IMR-90 (cell line): ENCODE measurements at regions not wholly inside any gene's neighbourhood (a gene's known extent, or its start where the extent isn't known, plus 50 kb on each side); places are given as distances from the start of the nearest gene placed in this dataset.

Experiments
- ATAC-seq: fragments of 200-7000 bp; cut with Tn5 transposase; 2 replicates; pipeline ENCODE4 v1.9.1; 2020; ENCODE audit warnings: low read depth, mild to moderate bottlenecking, moderate library complexity
- BruUV-seq: library from RNA; stranded (reverse); fragments of 400-500 nt; replicated peaks from 2 replicates; lab custom pipeline; 2021; lab: Mats Ljungman, UMichigan
- CTCF ChIA-PET: fragments of 300-600 bp; formaldehyde crosslinking; extraction: SDS; loops from one replicate; lab custom pipeline; 2021; ENCODE audit warnings: antibody characterized with exemption; lab: Yijun Ruan, JAX
- POLR2A ChIA-PET: fragments of 300-600 bp; sonication (Branson Sonifier 250); formaldehyde crosslinking; loops from one replicate; lab custom pipeline; 2022; ENCODE audit warnings: antibody characterized with exemption; ENCODE audit not compliant: unreplicated experiment; lab: Charles Lee
- DNase-seq: peaks from one replicate; pipeline ENCODE4 v3.0.0; 2013
- H2AFZ ChIP-seq: replicated peaks from 2 replicates; pipeline ENCODE3; 2013; ENCODE audit warnings: low read length, mild to moderate bottlenecking; ENCODE audit not compliant: poor library complexity
- H2AK5ac ChIP-seq: 2 replicates; pipeline ENCODE4 v1.6.1; 2013; ENCODE audit warnings: low read depth, low read length, inconsistent platforms
- H2AK9ac ChIP-seq: replicated peaks from 2 replicates; pipeline ENCODE3; 2013; ENCODE audit warnings: mild to moderate bottlenecking, low read depth, low read length, moderate library complexity; ENCODE audit not compliant: poor library complexity
- H2BK120ac ChIP-seq: 2 replicates; pipeline ENCODE4 v1.6.1; 2013; ENCODE audit warnings: low read depth, low read length, inconsistent platforms
- H2BK15ac ChIP-seq: 3 replicates; pipeline ENCODE4 v1.6.1; 2013; ENCODE audit warnings: low read depth, low read length, inconsistent platforms
- H2BK20ac ChIP-seq: 2 replicates; pipeline ENCODE4 v1.6.1; 2013; ENCODE audit warnings: low read depth, mild to moderate bottlenecking, inconsistent platforms, low read length, moderate library complexity
- H2BK5ac ChIP-seq: 2 replicates; pipeline ENCODE4 v1.6.1; 2013; ENCODE audit warnings: mild to moderate bottlenecking, low read depth, low read length, inconsistent platforms; ENCODE audit not compliant: poor library complexity, severe bottlenecking
- H3K14ac ChIP-seq: replicated peaks from 2 replicates; pipeline ENCODE4 v1.6.1; 2013; ENCODE audit warnings: low read depth, low read length, inconsistent platforms
- H3K18ac ChIP-seq: 2 replicates; pipeline ENCODE4 v1.6.1; 2013; ENCODE audit warnings: low read depth, low read length, control low read depth
- H3K23ac ChIP-seq: 2 replicates; pipeline ENCODE4 v1.6.1; 2013; ENCODE audit warnings: low read depth, low read length, inconsistent platforms
- H3K27ac ChIP-seq: 2 replicates; pipeline ENCODE4 v1.5.1; 2013; ENCODE audit warnings: mild to moderate bottlenecking, control low read depth, low read length; ENCODE audit not compliant: insufficient read depth
- H3K27me3 ChIP-seq: 2 replicates; pipeline ENCODE4 v1.6.1; 2013; ENCODE audit warnings: low read length; ENCODE audit not compliant: control insufficient read depth, insufficient read depth
- H3K36me3 ChIP-seq: 2 replicates; pipeline ENCODE4 v1.6.1; 2013; ENCODE audit warnings: low read length, mixed read lengths; ENCODE audit not compliant: control insufficient read depth, insufficient read depth
- H3K4ac ChIP-seq: 2 replicates; pipeline ENCODE4 v1.6.1; 2013; ENCODE audit warnings: low read depth, low read length, inconsistent platforms
- H3K4me1 ChIP-seq: 2 replicates; pipeline ENCODE4 v1.6.1; 2013; ENCODE audit warnings: low read length, mixed read lengths; ENCODE audit not compliant: control insufficient read depth, insufficient read depth
- H3K4me2 ChIP-seq: 2 replicates; pipeline ENCODE4 v1.6.1; 2013; ENCODE audit warnings: low read depth, mild to moderate bottlenecking, control low read depth, low read length, moderate library complexity
- H3K4me3 ChIP-seq: 2 replicates; pipeline ENCODE4 v1.5.1; 2013; ENCODE audit warnings: low read depth, mild to moderate bottlenecking, control low read depth, low read length, moderate library complexity; ENCODE audit not compliant: insufficient read depth
- H3K56ac ChIP-seq: 2 replicates; pipeline ENCODE4 v1.6.1; 2013; ENCODE audit warnings: low read length, inconsistent platforms; ENCODE audit not compliant: insufficient read depth; ENCODE audit errors: extremely low read depth
- H3K79me1 ChIP-seq, 2 experiments: 2 replicates each; pipeline ENCODE4 v1.6.1; 2013; ENCODE audit warnings: low read length in 2 of 2, inconsistent platforms in 1 of 2, low read depth in 1 of 2
- H3K9ac ChIP-seq: 2 replicates; pipeline ENCODE4 v1.6.1; 2013; ENCODE audit warnings: low read depth, low read length, control low read depth
- H3K9me1 ChIP-seq: 2 replicates; pipeline ENCODE4 v1.6.1; 2013; ENCODE audit warnings: low read length, inconsistent platforms; ENCODE audit not compliant: insufficient read depth
- H3K9me3 ChIP-seq: 2 replicates; pipeline ENCODE4 v1.6.1; 2013; ENCODE audit warnings: low read length; ENCODE audit not compliant: control insufficient read depth, insufficient read depth
- H4K20me1 ChIP-seq: 2 replicates; pipeline ENCODE4 v1.6.1; 2013; ENCODE audit warnings: low read length, inconsistent platforms; ENCODE audit not compliant: insufficient read depth
- H4K5ac ChIP-seq: 2 replicates; pipeline ENCODE4 v1.6.1; 2013; ENCODE audit warnings: mild to moderate bottlenecking, low read depth, low read length, control low read depth
- H4K8ac ChIP-seq, 2 experiments: 2 replicates each; pipeline ENCODE4 v1.6.1; 2013; ENCODE audit warnings: low read depth in 2 of 2, low read length in 2 of 2, control low read depth in 1 of 2, inconsistent platforms in 1 of 2
- H4K91ac ChIP-seq: 2 replicates; pipeline ENCODE4 v1.6.1; 2013; ENCODE audit warnings: low read depth, low read length, inconsistent platforms; ENCODE audit not compliant: insufficient read depth
- MAFK ChIP-seq: IDR thresholded peaks from 2 replicates; pipeline ENCODE4 v1.6.1; 2012; ENCODE audit warnings: low read depth, low read length, improper control_type of control experiment
- MAZ ChIP-seq: IDR thresholded peaks from 2 replicates; pipeline ENCODE4 v1.6.1; 2012; ENCODE audit warnings: low read depth, mild to moderate bottlenecking, low read length, improper control_type of control experiment, moderate library complexity, borderline replicate concordance
- WGBS, 2 experiments: methylation state at CpG; one replicate each; pipeline versions ENCODE4 v1.1.5 to v1.1.7; 2013; ENCODE audit warnings: missing lambda C conversion rate in 2 of 2; ENCODE audit not compliant: insufficient read length in 1 of 2; ENCODE audit errors: extremely low coverage in 2 of 2; 5-methylcytosine and 5-hydroxymethylcytosine counted together
- dilution Hi-C: fragments of 300-500 bp; cut with HindIII; formaldehyde crosslinking; loops from one replicate; pipeline ENCODE4 v1.14.3; 2018; ENCODE audit warnings: low sequenced_read_pairs; ENCODE audit not compliant: unreplicated experiment
- in situ Hi-C: fragments of 300-500 bp; cut with MboI; formaldehyde crosslinking; loops from 3 replicates; pipeline ENCODE4 v1.14.3; 2019; ENCODE audit warnings: low sequenced_read_pairs, inconsistent platforms, mixed read lengths
- intact Hi-C: fragments of 100-400 bp; cut with micrococcal nuclease; formaldehyde crosslinking; loops from 2 replicates; pipeline ENCODE4 v1.10.0; 2022

GRCh38 chr10:91035650-91036292 is 114.9 kb upstream of the ANKRD1 start:
- peaks cover 6% of the 10 kb centered on the region for H3K27me3 ChIP-seq
- 94% methylated on average over 2 of the region's 8 CpGs; no CpG with 5 or more reads in 1 of the 2 experiments for WGBS, 2 experiments
- H4K5ac ChIP-seq = no peak overlapping the region
- 0 out of 2 replicates have a peak, but pooled peaks cover 2% of the 10 kb centered on the region for H3K9me1 ChIP-seq
- no peak overlapping the region for H3K27ac ChIP-seq
- H4K20me1 ChIP-seq = no peaks in the 10 kb centered on the region
- intact Hi-C loops (no loop called here), in situ Hi-C loops (no loop called here), dilution Hi-C loops (no loop called here)
- CTCF ChIA-PET = no interaction called here
- H3K56ac ChIP-seq = no peak overlapping the region
- H4K8ac ChIP-seq = no peak overlapping the region
- no peak overlapping the region for H2AK5ac ChIP-seq
- H3K79me1 ChIP-seq = no peaks in the 10 kb centered on the region
- no peak overlapping the region for H2BK15ac ChIP-seq
- H3K4me2 ChIP-seq = no peak overlapping the region
- no peaks in the 10 kb centered on the region for H3K36me3 ChIP-seq
- ATAC-seq = no peak
- no peak overlapping the region for H3K18ac ChIP-seq
- no peak overlapping the region for H2AFZ ChIP-seq
- H2BK5ac ChIP-seq = no peak overlapping the region
- TF ChIP-seq MAFK = no peak
- no peak for TF ChIP-seq MAZ
- BruUV-seq = no TSS peak
- H2BK120ac ChIP-seq = no peak overlapping the region
- no peak overlapping the region for H2AK9ac ChIP-seq
- H3K9ac ChIP-seq = no peak overlapping the region
- no peak overlapping the region for H4K91ac ChIP-seq
- no peak overlapping the region for H3K4ac ChIP-seq
- no peak overlapping the region for H3K4me3 ChIP-seq
- no peak for DNase-seq
- peaks cover 4% of the 10 kb centered on the region; the same call in 1 of the 2 replicates for H3K4me1 ChIP-seq
- no peaks in the 10 kb centered on the region for H3K9me3 ChIP-seq
- POLR2A ChIA-PET = no interaction called here
- H3K23ac ChIP-seq = no peak overlapping the region
- no peak overlapping the region for H2BK20ac ChIP-seq
- no peak overlapping the region for H3K14ac ChIP-seq
